Esophagus muscularis mucosa (tissue), 3 donors: ENCODE measurements at regions not wholly inside any gene's neighbourhood (a gene's known extent, or its start where the extent isn't known, plus 50 kb on each side); places are given as distances from the start of the nearest gene placed in this dataset.

Source experiments
- CTCF ChIP-seq, 3 experiments: fragments of 200-600 bp in 2 of 3; fragments of 450-650 bp in 1 of 3; sonication (generic) in 2 of 3; IDR thresholded peaks; one replicate each; pipeline ENCODE4 v1.5.1; 2017 to 2019; ENCODE audit warnings: antibody characterized with exemption in 3 of 3, mild to moderate bottlenecking in 2 of 3, moderate library complexity in 1 of 3
- POLR2A ChIP-seq: fragments of 450-650 bp; IDR thresholded peaks from one replicate; pipeline ENCODE4 v1.6.1; 2017; ENCODE audit warnings: antibody characterized with exemption, moderate library complexity, mild to moderate bottlenecking, low read depth
- POLR2AphosphoS5 ChIP-seq, 2 donors: sonication (generic); formaldehyde crosslinking; IDR thresholded peaks; one replicate each; pipeline ENCODE4 v1.6.1; 2017; ENCODE audit warnings: antibody characterized with exemption in 2 of 2

DNA sequence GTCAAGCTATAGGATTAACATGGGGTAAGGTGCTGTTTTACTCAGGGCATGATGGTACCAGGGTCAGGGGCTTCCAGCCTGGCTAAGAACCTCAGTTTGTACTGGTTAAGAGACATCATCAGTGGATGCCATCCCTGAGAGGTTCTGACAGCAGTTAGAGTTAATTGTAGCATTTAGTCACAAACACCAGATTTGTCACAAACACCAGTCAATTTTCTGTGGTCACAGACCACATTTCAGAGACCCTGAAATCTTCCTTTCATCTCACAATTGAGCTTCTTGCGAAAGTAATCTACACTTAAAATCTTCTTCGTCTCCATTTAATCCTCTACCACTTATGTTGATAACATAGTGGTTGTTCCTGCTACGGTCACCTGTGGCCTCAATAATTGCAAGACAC lies 143.0 kb upstream of the EGLN3 start:
- no peak for TF ChIP-seq CTCF (IDR thresholded peaks at IDR 0.05)
- TF ChIP-seq POLR2A = no peak
- no peak for TF ChIP-seq POLR2AphosphoS5 (IDR thresholded peaks at IDR 0.05)
